SH-SY5Y (cell line): ENCODE measurements at regions not wholly inside any gene's neighbourhood (a gene's known extent, or its start where the extent isn't known, plus 50 kb on each side); places are given as distances from the start of the nearest gene placed in this dataset.

Experiments used
- GATA2 ChIP-seq: IDR thresholded peaks from 2 replicates; pipeline ENCODE4 v1.6.1; 2011; ENCODE audit warnings: mild to moderate bottlenecking, low read depth, low read length
- GATA3 ChIP-seq: IDR thresholded peaks from 2 replicates; pipeline ENCODE4 v1.6.1; 2011; ENCODE audit warnings: low read depth, mild to moderate bottlenecking, low read length, moderate library complexity

DNA sequence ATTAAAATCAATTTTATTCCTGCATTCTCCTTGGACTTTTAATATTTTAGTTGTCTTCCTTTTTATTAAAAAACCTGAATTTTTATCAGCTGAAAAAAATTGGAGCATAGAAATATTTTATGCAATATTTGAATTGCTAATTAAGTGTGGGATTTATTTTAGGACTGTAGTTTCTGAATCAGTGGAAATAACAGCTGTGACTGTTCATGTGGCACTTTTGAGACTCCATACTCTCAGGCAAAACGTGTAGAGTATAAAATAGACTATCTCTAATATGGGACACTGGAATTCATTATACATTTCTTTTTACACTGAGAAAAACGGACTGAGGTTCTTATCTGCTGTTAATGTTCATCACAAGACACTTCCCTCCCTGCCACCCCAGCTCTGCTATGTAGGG is 558.3 kb upstream of the TPK1 start:
- TF ChIP-seq GATA2 = no peak
- TF ChIP-seq GATA3 = no peak
